ENCODE measurements at regions not wholly inside any gene's neighbourhood (a gene's known extent, or its start where the extent isn't known, plus 50 kb on each side); places are given as distances from the start of the nearest gene placed in this dataset.

- no peak for DNase-seq
- H3K27me3 ChIP-seq (ENCODE audit: control insufficient read depth in 2 of 2, insufficient read depth in 2 of 2, low read length in 2 of 2) = no peaks in the 10 kb centered on the region
- no peak overlapping the region for H3K27ac ChIP-seq (ENCODE audit: low read depth in 1 of 2, low read length in 2 of 2)
- H3K36me3 ChIP-seq (replicated peaks in 1 of 2; ENCODE audit: control insufficient read depth in 1 of 2, insufficient read depth in 2 of 2, low read length in 2 of 2) = no peaks in the 10 kb centered on the region
- Mint-ChIP-seq H3K4me3 (no peak overlapping the region), H3K36me3 (no peaks in the 10 kb centered on the region), H3K9me3 (peaks cover 0 to 2% (median 0%) of the 10 kb centered on the region in 7 donors), H3K27me3 (ENCODE audit: low read depth in 3 of 3) (no peaks in the 10 kb centered on the region), H3K27ac (no peak overlapping the region), H3K4me1 (no peaks in the 10 kb centered on the region)
- H3K4me2 ChIP-seq (replicated peaks; ENCODE audit: extremely low read depth, low read length, poor library complexity, severe bottlenecking) = no peak overlapping the region
- H4K20me1 ChIP-seq (ENCODE audit: insufficient read depth, low read length) = no peaks in the 10 kb centered on the region
- no peak overlapping the region for H3K4me3 ChIP-seq (replicated peaks in 1 of 3; ENCODE audit: low read depth in 2 of 3, low read length in 3 of 3)
- no peak overlapping the region for H3K9ac ChIP-seq (ENCODE audit: insufficient read depth, low read length, poor library complexity, severe bottlenecking)
- no CpG with 5 or more reads among the region's 1 CpG for WGBS (ENCODE audit: insufficient coverage)
- no peak overlapping the region for H2AFZ ChIP-seq (ENCODE audit: insufficient read depth, low read depth, low read length, poor library complexity, severe bottlenecking)
- no peaks in the 10 kb centered on the region for H3K79me2 ChIP-seq (ENCODE audit: insufficient read depth, low read length)
- no peaks in the 10 kb centered on the region for H3K9me3 ChIP-seq (replicated peaks in 1 of 2; ENCODE audit: control insufficient read depth in 1 of 2, insufficient read depth in 1 of 2, low read length in 2 of 2)
- no peak for TF ChIP-seq CTCF (IDR thresholded peaks at IDR 0.05)
- H3K4me1 ChIP-seq (ENCODE audit: control insufficient read depth in 1 of 2, insufficient read depth in 2 of 2, low read length in 2 of 2) = no peaks in the 10 kb centered on the region
- intact Hi-C loops (cut with micrococcal nuclease) = no loop called here
These were observed 700.1 kb downstream of the RNF144B start for GRCh38 chr6:19087296-19087695.

- Histone ChIP-seq H3K4me2 (replicated peaks; ENCODE audit: extremely low read depth, low read length, poor library complexity, severe bottlenecking) (no peak overlapping the region), H2AFZ (ENCODE audit: insufficient read depth, low read depth, low read length, poor library complexity, severe bottlenecking) (no peak overlapping the region), H3K4me1 (ENCODE audit: control insufficient read depth in 1 of 2, insufficient read depth in 2 of 2, low read length in 2 of 2) (no peaks in the 10 kb centered on the region), H3K36me3 (replicated peaks in 1 of 2; ENCODE audit: control insufficient read depth in 1 of 2, insufficient read depth in 2 of 2, low read length in 2 of 2) (no peaks in the 10 kb centered on the region), H3K27me3 (ENCODE audit: control insufficient read depth in 2 of 2, insufficient read depth in 2 of 2, low read length in 2 of 2) (no peaks in the 10 kb centered on the region), H3K27ac (ENCODE audit: low read depth in 1 of 2, low read length in 2 of 2) (no peak overlapping the region), H3K9me3 (replicated peaks in 1 of 2; ENCODE audit: control insufficient read depth in 1 of 2, insufficient read depth in 1 of 2, low read length in 2 of 2) (no peaks in the 10 kb centered on the region), H3K4me3 (replicated peaks in 1 of 3; ENCODE audit: low read depth in 2 of 3, low read length in 3 of 3) (no peak overlapping the region), H4K20me1 (ENCODE audit: insufficient read depth, low read length) (no peaks in the 10 kb centered on the region), H3K79me2 (ENCODE audit: insufficient read depth, low read length) (no peaks in the 10 kb centered on the region), H3K9ac (ENCODE audit: insufficient read depth, low read length, poor library complexity, severe bottlenecking) (no peak overlapping the region)
- Mint-ChIP-seq H3K9me3 (peaks cover 0 to 2% (median 0%) of the 10 kb centered on the region in 7 donors), H3K4me3 (no peak overlapping the region), H3K27me3 (ENCODE audit: low read depth in 3 of 3) (no peaks in the 10 kb centered on the region), H3K27ac (no peak overlapping the region), H3K36me3 (no peaks in the 10 kb centered on the region), H3K4me1 (no peaks in the 10 kb centered on the region)
- no CpG with 5 or more reads among the region's 1 CpG for WGBS (ENCODE audit: insufficient coverage)
- TF ChIP-seq CTCF (IDR thresholded peaks at IDR 0.05) = no peak
- DNase-seq = no peak
- intact Hi-C loops (cut with micrococcal nuclease) = no loop called here
These were observed 700.7 kb downstream of the RNF144B start for GRCh38 chr6:19087897-19088296.

Measured in CD14-positive monocyte (primary cell).